SK-N-SH (cell line): ENCODE measurements at regions not wholly inside any gene's neighbourhood (a gene's known extent, or its start where the extent isn't known, plus 50 kb on each side); places are given as distances from the start of the nearest gene placed in this dataset.

Experiments
- CTCF ChIA-PET: fragments of 300-600, 350-600 bp; formaldehyde crosslinking; extraction: SDS; loops from one replicate; lab custom pipeline; 2021; lab: Yijun Ruan, JAX
- POLR2A ChIA-PET: fragments of 350-600 bp; sonication (Branson Sonifier 250); formaldehyde crosslinking; extraction: SDS; loops from one replicate; lab custom pipeline; 2020; ENCODE audit warnings: antibody characterized with exemption, inconsistent platforms; lab: Yijun Ruan, JAX
- DNase-seq: peaks from one replicate; pipeline ENCODE4 v3.0.0; 2012
- H2AFZ ChIP-seq: fragments of 200-600 bp; sonication (generic); 2 replicates; pipeline ENCODE4 v1.8.1; 2016; ENCODE audit warnings: antibody characterized with exemption, mild to moderate bottlenecking, low read depth
- H3F3A ChIP-seq: fragments of 200-600 bp; sonication (generic); replicated peaks from 2 replicates; pipeline ENCODE3; 2016; ENCODE audit warnings: antibody characterized with exemption, mild to moderate bottlenecking; ENCODE audit not compliant: insufficient read depth
- H3K27ac ChIP-seq, 2 experiments: fragments of 200-500 bp in 1 of 2; fragments of 200-600 bp in 1 of 2; sonication (Bioruptor generic) in 1 of 2; sonication (generic), shearing (Covaris generic) in 1 of 2; 2 replicates each; pipeline versions ENCODE4 v1.5.1 to v1.6.1; 2014 to 2016; ENCODE audit warnings: low read depth in 2 of 2, inconsistent platforms in 1 of 2, low read length in 1 of 2, mild to moderate bottlenecking in 1 of 2, mixed read lengths in 1 of 2
- H3K27me3 ChIP-seq: fragments of 200-600 bp; sonication (generic), shearing (Covaris generic); 2 replicates; pipeline ENCODE4 v1.6.1; 2016; ENCODE audit warnings: mixed run types; ENCODE audit not compliant: insufficient read depth
- H3K36me3 ChIP-seq, 2 experiments: fragments of 200-500 bp in 1 of 2; fragments of 200-600 bp in 1 of 2; sonication (Bioruptor generic) in 1 of 2; sonication (generic) in 1 of 2; replicated peaks in 1 of 2; 2 replicates each; pipeline versions ENCODE3 to v1.5.1; 2014 to 2016; ENCODE audit warnings: low read length in 1 of 2, mild to moderate bottlenecking in 1 of 2; ENCODE audit not compliant: insufficient read depth in 2 of 2, control insufficient read depth in 1 of 2
- H3K4me1 ChIP-seq, 2 experiments: fragments of 200-500 bp in 1 of 2; fragments of 200-600 bp in 1 of 2; sonication (Bioruptor generic) in 1 of 2; sonication (generic), shearing (Covaris generic) in 1 of 2; 2 replicates each; pipeline versions ENCODE4 v1.5.1 to v1.6.1; 2014 to 2016; ENCODE audit warnings: low read depth in 1 of 2, low read length in 1 of 2, mixed run types in 1 of 2; ENCODE audit not compliant: insufficient read depth in 2 of 2, control insufficient read depth in 1 of 2
- H3K4me2 ChIP-seq: fragments of 200-600 bp; sonication (generic), shearing (Covaris generic); 2 replicates; pipeline ENCODE4 v1.6.1; 2017; ENCODE audit warnings: mixed run types
- H3K4me3 ChIP-seq, 2 experiments: fragments of 200-500 bp in 1 of 2; fragments of 200-600 bp in 1 of 2; sonication (Bioruptor generic) in 1 of 2; sonication (generic), shearing (Covaris generic) in 1 of 2; 2 replicates each; pipeline versions ENCODE4 v1.5.1 to v1.8.1; 2014 to 2016; ENCODE audit warnings: low read depth in 2 of 2, inconsistent platforms in 1 of 2, low read length in 1 of 2, mild to moderate bottlenecking in 1 of 2, mixed read lengths in 1 of 2, moderate library complexity in 1 of 2
- H3K79me2 ChIP-seq: fragments of 200-600 bp; sonication (generic); 2 replicates; pipeline ENCODE4 v1.8.1; 2017; ENCODE audit warnings: mild to moderate bottlenecking; ENCODE audit not compliant: insufficient read depth
- H3K9ac ChIP-seq: fragments of 200-600 bp; sonication (generic); 2 replicates; pipeline ENCODE4 v1.6.1; 2017; ENCODE audit warnings: mixed run types
- H3K9me2 ChIP-seq: fragments of 200-600 bp; sonication (generic); 2 replicates; pipeline ENCODE4 v1.6.1; 2017; ENCODE audit warnings: mixed run types
- H3K9me3 ChIP-seq: fragments of 200-600 bp; sonication (generic); 2 replicates; pipeline ENCODE4 v1.6.1; 2017; ENCODE audit warnings: mixed run types, mild to moderate bottlenecking, moderate library complexity
- H4K20me1 ChIP-seq: fragments of 200-600 bp; sonication (generic); 2 replicates; pipeline ENCODE4 v1.6.1; 2017; ENCODE audit warnings: mild to moderate bottlenecking, mixed run types; ENCODE audit not compliant: insufficient read depth
- CTCF ChIP-seq: fragments of 200-600 bp; sonication (generic); IDR thresholded peaks from 2 replicates; pipeline ENCODE4 v1.6.1; 2017; ENCODE audit warnings: antibody characterized with exemption, mild to moderate bottlenecking, moderate library complexity
- ELF1 ChIP-seq: IDR thresholded peaks from 2 replicates; pipeline ENCODE4 v1.4.0; 2012
- EZH2phosphoT487 ChIP-seq: fragments of 200-600 bp; sonication (generic); IDR thresholded peaks from 2 replicates; pipeline ENCODE4 v1.6.1; 2017; ENCODE audit warnings: low read depth, mixed run types, mild to moderate bottlenecking, antibody characterized with exemption, moderate library complexity, borderline replicate concordance
- FOXJ3 ChIP-seq: sonication (generic); formaldehyde crosslinking; IDR thresholded peaks from 2 replicates; pipeline ENCODE4 v1.5.1; 2020; ENCODE audit warnings: mild to moderate bottlenecking, missing genetic modification reagents
- PBX3 ChIP-seq: IDR thresholded peaks from 2 replicates; pipeline ENCODE4; 2012
- RAD21 ChIP-seq: IDR thresholded peaks from 2 replicates; pipeline ENCODE4 v1.6.1; 2012; ENCODE audit warnings: mild to moderate bottlenecking, low read length
- REST ChIP-seq: IDR thresholded peaks from 2 replicates; pipeline ENCODE4 v1.6.1; 2012; ENCODE audit warnings: mild to moderate bottlenecking, low read depth, low read length, moderate library complexity
- TAF1 ChIP-seq: IDR thresholded peaks from 2 replicates; pipeline ENCODE4 v1.6.1; 2012; ENCODE audit warnings: low read depth, mild to moderate bottlenecking, low read length, moderate library complexity, borderline replicate concordance
- WGBS: methylation state at CpG from one replicate; pipeline ENCODE4 v1.1.6; 2017; ENCODE audit warnings: low lambda C conversion rate; 5-methylcytosine and 5-hydroxymethylcytosine counted together

- TF ChIP-seq REST (no peak), RAD21 (no peak), CTCF (no peak), EZH2phosphoT487 (no peak)
Measured at GRCh38 chr1:55812281-55812680, 597.1 kb upstream of the USP24 start (continued).

GRCh38 chr1:55808263-55808662 is 593.1 kb upstream of the USP24 start:
- Histone ChIP-seq H3K9me2 (no peaks in the 10 kb centered on the region), H3K79me2 (no peaks in the 10 kb centered on the region), H3K4me1 (no peaks in the 10 kb centered on the region; a peak in 2 of 4 replicates), H3K27ac (no peak overlapping the region), H2AFZ (no peak overlapping the region), H3K27me3 (no peaks in the 10 kb centered on the region), H3F3A (no peaks in the 10 kb centered on the region), H4K20me1 (no peaks in the 10 kb centered on the region), H3K4me2 (no peak overlapping the region), H3K9ac (no peak overlapping the region), H3K4me3 (no peak overlapping the region), H3K36me3 (no peaks in the 10 kb centered on the region), H3K9me3 (no peaks in the 10 kb centered on the region)
- 94% methylated on average over 1 of the region's 1 CpG for WGBS
- DNase-seq: no peak
- ChIA-PET POLR2A (no interaction called here), CTCF (no interaction called here)
- TF ChIP-seq EZH2phosphoT487 (no peak), ELF1 (no peak)

GRCh38 chr1:55803429-55803828 is 588.3 kb upstream of the USP24 start:
- POLR2A ChIA-PET: no interaction called here
- no peak overlapping the region for H3K9ac ChIP-seq
- no peak for TF ChIP-seq FOXJ3 (CRISPR knock-in tag)
- TF ChIP-seq TAF1: no peak
- 0 out of 2 replicates have a peak, but pooled peaks have one; percentile 21 for TF ChIP-seq PBX3
- TF ChIP-seq, all 33 proteins: peak for 1
- no peak overlapping the region for H3K4me3 ChIP-seq
- no peaks in the 10 kb centered on the region for H3K27me3 ChIP-seq
- no peaks in the 10 kb centered on the region for H3F3A ChIP-seq
- no peaks in the 10 kb centered on the region for H3K9me3 ChIP-seq
- no peaks in the 10 kb centered on the region for H4K20me1 ChIP-seq
- whole genome bisulfite sequencing: 33% methylated on average over 2 of the region's 2 CpGs
- no peaks in the 10 kb centered on the region for H3K79me2 ChIP-seq
- H3K4me1 ChIP-seq: no peaks in the 10 kb centered on the region; a peak in 1 of 4 replicates
- no peaks in the 10 kb centered on the region for H3K36me3 ChIP-seq
- DNase-seq: no peak
- H3K27ac ChIP-seq: no peak overlapping the region
- no peak overlapping the region for H3K4me2 ChIP-seq
- no peak overlapping the region for H2AFZ ChIP-seq
- no peaks in the 10 kb centered on the region for H3K9me2 ChIP-seq
- CTCF ChIA-PET: no interaction called here
